ENCODE measurements at regions not wholly inside any gene's neighbourhood (a gene's known extent, or its start where the extent isn't known, plus 50 kb on each side); places are given as distances from the start of the nearest gene placed in this dataset.

DNA sequence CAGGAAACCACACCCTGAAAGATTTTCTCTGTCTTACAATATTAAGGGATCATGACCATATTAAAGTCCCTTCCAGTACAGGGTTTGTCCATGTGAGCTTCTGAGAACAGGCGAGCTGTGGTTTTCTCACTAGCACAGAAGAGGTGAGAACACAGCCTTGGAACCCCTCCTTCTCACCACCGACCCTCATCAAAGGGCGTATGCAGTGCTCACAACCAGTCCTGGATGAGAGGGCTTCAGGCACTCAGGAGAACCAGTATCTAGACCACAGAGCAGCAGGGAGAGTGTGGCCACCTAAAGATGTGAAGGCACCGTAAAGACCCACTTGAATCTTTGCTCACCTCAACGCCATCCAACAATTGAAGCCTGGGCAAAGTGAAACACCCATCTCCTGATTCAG is 397.0 kb downstream of the ETS1 start:
- no peaks in the 10 kb centered on the region for H4K20me1 ChIP-seq (replicated peaks; ENCODE audit: insufficient read depth)
- H3K27ac Mint-ChIP-seq: no peak overlapping the region
- H3K36me3 Mint-ChIP-seq (ENCODE audit: low read depth): no peaks in the 10 kb centered on the region
- H3K4me3 ChIP-seq: no peak overlapping the region
- H3K27me3 Mint-ChIP-seq (ENCODE audit: insufficient read depth, low read depth, poor library complexity): no peaks in the 10 kb centered on the region
- H3K4me2 ChIP-seq: no peak overlapping the region
- no peaks in the 10 kb centered on the region for H3F3A ChIP-seq (replicated peaks; ENCODE audit: low read depth)
- H3K27me3 ChIP-seq (ENCODE audit: insufficient read depth): no peaks in the 10 kb centered on the region
- H3K9me3 Mint-ChIP-seq: peaks cover 17% of the 10 kb centered on the region
- no peak overlapping the region for H2AFZ ChIP-seq
- ATAC-seq (no peak), DNase-seq (ENCODE audit: low spot score) (no peak)
- no peaks in the 10 kb centered on the region for H3K9me2 ChIP-seq (ENCODE audit: insufficient read depth)
- H3K4me1 ChIP-seq (ENCODE audit: insufficient read depth): no peaks in the 10 kb centered on the region
- H3K27ac ChIP-seq (ENCODE audit: low read depth): no peak overlapping the region
- no peaks in the 10 kb centered on the region; the same call in 2 of the 3 replicates for H3K4me1 Mint-ChIP-seq
- H3K79me2 ChIP-seq (replicated peaks; ENCODE audit: insufficient read depth): no peaks in the 10 kb centered on the region
- H3K36me3 ChIP-seq (ENCODE audit: insufficient read depth): no peaks in the 10 kb centered on the region
- no peak overlapping the region for H3K4me3 Mint-ChIP-seq
- no peak for TF ChIP-seq STAT1 (IDR thresholded peaks at IDR 0.05; ENCODE audit: unreplicated experiment)
- TF ChIP-seq ZNF462 (CRISPR knock-in tag; IDR thresholded peaks at IDR 0.05): no peak
- no peak for TF ChIP-seq POLR2AphosphoS5 (IDR thresholded peaks at IDR 0.05; ENCODE audit: low read depth)
- TF ChIP-seq EZH2phosphoT487 (IDR thresholded peaks at IDR 0.05; ENCODE audit: unreplicated experiment): no peak
- no peak for TF ChIP-seq JUNB (IDR thresholded peaks at IDR 0.05; ENCODE audit: unreplicated experiment)
- TF ChIP-seq NANOG (IDR thresholded peaks at IDR 0.05; ENCODE audit: borderline replicate concordance): no peak
- no peak for TF ChIP-seq ZNF331 (CRISPR knock-in tag; IDR thresholded peaks at IDR 0.05; ENCODE audit: low read depth)
- TF ChIP-seq ETS1 (IDR thresholded peaks at IDR 0.05): no peak
- no peak for TF ChIP-seq CREB1 (CRISPR knock-in tag; IDR thresholded peaks at IDR 0.05; ENCODE audit: low read depth)
- TF ChIP-seq, protein P1, sequence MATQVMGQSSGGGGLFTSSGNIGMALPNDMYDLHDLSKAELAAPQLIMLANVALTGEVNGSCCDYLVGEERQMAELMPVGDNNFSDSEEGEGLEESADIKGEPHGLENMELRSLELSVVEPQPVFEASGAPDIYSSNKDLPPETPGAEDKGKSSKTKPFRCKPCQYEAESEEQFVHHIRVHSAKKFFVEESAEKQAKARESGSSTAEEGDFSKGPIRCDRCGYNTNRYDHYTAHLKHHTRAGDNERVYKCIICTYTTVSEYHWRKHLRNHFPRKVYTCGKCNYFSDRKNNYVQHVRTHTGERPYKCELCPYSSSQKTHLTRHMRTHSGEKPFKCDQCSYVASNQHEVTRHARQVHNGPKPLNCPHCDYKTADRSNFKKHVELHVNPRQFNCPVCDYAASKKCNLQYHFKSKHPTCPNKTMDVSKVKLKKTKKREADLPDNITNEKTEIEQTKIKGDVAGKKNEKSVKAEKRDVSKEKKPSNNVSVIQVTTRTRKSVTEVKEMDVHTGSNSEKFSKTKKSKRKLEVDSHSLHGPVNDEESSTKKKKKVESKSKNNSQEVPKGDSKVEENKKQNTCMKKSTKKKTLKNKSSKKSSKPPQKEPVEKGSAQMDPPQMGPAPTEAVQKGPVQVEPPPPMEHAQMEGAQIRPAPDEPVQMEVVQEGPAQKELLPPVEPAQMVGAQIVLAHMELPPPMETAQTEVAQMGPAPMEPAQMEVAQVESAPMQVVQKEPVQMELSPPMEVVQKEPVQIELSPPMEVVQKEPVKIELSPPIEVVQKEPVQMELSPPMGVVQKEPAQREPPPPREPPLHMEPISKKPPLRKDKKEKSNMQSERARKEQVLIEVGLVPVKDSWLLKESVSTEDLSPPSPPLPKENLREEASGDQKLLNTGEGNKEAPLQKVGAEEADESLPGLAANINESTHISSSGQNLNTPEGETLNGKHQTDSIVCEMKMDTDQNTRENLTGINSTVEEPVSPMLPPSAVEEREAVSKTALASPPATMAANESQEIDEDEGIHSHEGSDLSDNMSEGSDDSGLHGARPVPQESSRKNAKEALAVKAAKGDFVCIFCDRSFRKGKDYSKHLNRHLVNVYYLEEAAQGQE (IDR thresholded peaks at IDR 0.05; ENCODE audit: unreplicated experiment): no peak
- TF ChIP-seq EZH2 (IDR thresholded peaks at IDR 0.05; ENCODE audit: low read depth, unreplicated experiment): no peak
- TF ChIP-seq, protein P2, sequence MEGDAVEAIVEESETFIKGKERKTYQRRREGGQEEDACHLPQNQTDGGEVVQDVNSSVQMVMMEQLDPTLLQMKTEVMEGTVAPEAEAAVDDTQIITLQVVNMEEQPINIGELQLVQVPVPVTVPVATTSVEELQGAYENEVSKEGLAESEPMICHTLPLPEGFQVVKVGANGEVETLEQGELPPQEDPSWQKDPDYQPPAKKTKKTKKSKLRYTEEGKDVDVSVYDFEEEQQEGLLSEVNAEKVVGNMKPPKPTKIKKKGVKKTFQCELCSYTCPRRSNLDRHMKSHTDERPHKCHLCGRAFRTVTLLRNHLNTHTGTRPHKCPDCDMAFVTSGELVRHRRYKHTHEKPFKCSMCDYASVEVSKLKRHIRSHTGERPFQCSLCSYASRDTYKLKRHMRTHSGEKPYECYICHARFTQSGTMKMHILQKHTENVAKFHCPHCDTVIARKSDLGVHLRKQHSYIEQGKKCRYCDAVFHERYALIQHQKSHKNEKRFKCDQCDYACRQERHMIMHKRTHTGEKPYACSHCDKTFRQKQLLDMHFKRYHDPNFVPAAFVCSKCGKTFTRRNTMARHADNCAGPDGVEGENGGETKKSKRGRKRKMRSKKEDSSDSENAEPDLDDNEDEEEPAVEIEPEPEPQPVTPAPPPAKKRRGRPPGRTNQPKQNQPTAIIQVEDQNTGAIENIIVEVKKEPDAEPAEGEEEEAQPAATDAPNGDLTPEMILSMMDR (conservative IDR thresholded peaks at IDR 0.05; ENCODE audit: low read depth in 2 of 2): no peak
- TF ChIP-seq ZNF114 (CRISPR knock-in tag; IDR thresholded peaks at IDR 0.05): no peak

All from GM23338 (cell line).